HEK293T (cell line): ENCODE measurements at regions not wholly inside any gene's neighbourhood (a gene's known extent, or its start where the extent isn't known, plus 50 kb on each side); places are given as distances from the start of the nearest gene placed in this dataset.

Source experiments
- ARNT ChIP-seq: fragments of 450-650 bp; IDR thresholded peaks from 2 replicates; pipeline ENCODE4 v1.6.1; 2017; ENCODE audit warnings: mild to moderate bottlenecking
- BHLHE40 ChIP-seq: fragments of 450-650 bp; IDR thresholded peaks from 2 replicates; pipeline ENCODE4 v1.6.1; 2016; ENCODE audit warnings: mild to moderate bottlenecking, moderate library complexity, borderline replicate concordance
- CTBP1 ChIP-seq: fragments of 450-650 bp; IDR thresholded peaks from 2 replicates; pipeline ENCODE4 v1.6.1; 2016; ENCODE audit warnings: borderline replicate concordance
- FOXA1 ChIP-seq: fragments of 450-650 bp; IDR thresholded peaks from 2 replicates; pipeline ENCODE4 v1.6.1; 2016; ENCODE audit warnings: mild to moderate bottlenecking
- FOXK2 ChIP-seq: fragments of 450-650 bp; IDR thresholded peaks from 2 replicates; pipeline ENCODE4 v1.6.1; 2016; ENCODE audit warnings: mild to moderate bottlenecking
- FOXM1 ChIP-seq: fragments of 450-650 bp; IDR thresholded peaks from 2 replicates; pipeline ENCODE4 v1.6.1; 2017; ENCODE audit warnings: mild to moderate bottlenecking, borderline replicate concordance
- L3MBTL2 ChIP-seq: fragments of 450-650 bp; conservative IDR thresholded peaks from 2 replicates; pipeline ENCODE4 v1.6.1; 2016; ENCODE audit warnings: mild to moderate bottlenecking
- LEF1 ChIP-seq: fragments of 450-650 bp; IDR thresholded peaks from 2 replicates; pipeline ENCODE4 v1.6.1; 2017; ENCODE audit warnings: mild to moderate bottlenecking, borderline replicate concordance
- SP1 ChIP-seq: fragments of 450-650 bp; IDR thresholded peaks from 2 replicates; pipeline ENCODE4 v1.6.1; 2017
- SUZ12 ChIP-seq: fragments of 450-650 bp; IDR thresholded peaks from 2 replicates; pipeline ENCODE4 v1.6.1; 2016; ENCODE audit warnings: mild to moderate bottlenecking
- TARDBP ChIP-seq: fragments of 450-650 bp; IDR thresholded peaks from 2 replicates; pipeline ENCODE4 v1.6.1; 2016

GRCh38 chr1:81254560-81254959 is 546.2 kb upstream of the ADGRL2 start:
- TF ChIP-seq FOXM1 (no peak), L3MBTL2 (no peak), SUZ12 (no peak), ARNT (no peak), FOXA1 (no peak), LEF1 (no peak), CTBP1 (no peak), SP1 (no peak), BHLHE40 (no peak), TARDBP (no peak), FOXK2 (no peak)
